ENCODE measurements at regions not wholly inside any gene's neighbourhood (a gene's known extent, or its start where the extent isn't known, plus 50 kb on each side); places are given as distances from the start of the nearest gene placed in this dataset.

DNA sequence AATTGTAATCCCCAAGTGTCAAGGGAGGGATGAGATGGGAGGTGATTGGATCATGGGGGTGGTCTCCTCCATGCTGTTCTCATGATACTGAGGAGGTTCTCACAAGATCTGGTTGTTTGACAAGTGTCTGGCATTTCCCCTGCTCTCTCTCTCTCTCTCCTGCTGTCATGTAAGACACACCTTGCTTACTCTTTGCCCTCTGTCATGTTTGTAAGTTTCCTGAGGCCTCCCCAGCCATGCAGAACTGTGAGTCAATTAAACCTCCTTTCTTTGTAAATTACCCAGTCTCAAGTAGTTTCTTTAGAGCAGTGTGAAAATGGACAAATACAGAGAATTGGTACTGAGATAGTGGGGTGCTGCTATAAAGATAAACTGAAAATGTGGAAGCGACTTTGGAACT is 207.9 kb downstream of the HINT1 start:
- TF ChIP-seq, protein P1, sequence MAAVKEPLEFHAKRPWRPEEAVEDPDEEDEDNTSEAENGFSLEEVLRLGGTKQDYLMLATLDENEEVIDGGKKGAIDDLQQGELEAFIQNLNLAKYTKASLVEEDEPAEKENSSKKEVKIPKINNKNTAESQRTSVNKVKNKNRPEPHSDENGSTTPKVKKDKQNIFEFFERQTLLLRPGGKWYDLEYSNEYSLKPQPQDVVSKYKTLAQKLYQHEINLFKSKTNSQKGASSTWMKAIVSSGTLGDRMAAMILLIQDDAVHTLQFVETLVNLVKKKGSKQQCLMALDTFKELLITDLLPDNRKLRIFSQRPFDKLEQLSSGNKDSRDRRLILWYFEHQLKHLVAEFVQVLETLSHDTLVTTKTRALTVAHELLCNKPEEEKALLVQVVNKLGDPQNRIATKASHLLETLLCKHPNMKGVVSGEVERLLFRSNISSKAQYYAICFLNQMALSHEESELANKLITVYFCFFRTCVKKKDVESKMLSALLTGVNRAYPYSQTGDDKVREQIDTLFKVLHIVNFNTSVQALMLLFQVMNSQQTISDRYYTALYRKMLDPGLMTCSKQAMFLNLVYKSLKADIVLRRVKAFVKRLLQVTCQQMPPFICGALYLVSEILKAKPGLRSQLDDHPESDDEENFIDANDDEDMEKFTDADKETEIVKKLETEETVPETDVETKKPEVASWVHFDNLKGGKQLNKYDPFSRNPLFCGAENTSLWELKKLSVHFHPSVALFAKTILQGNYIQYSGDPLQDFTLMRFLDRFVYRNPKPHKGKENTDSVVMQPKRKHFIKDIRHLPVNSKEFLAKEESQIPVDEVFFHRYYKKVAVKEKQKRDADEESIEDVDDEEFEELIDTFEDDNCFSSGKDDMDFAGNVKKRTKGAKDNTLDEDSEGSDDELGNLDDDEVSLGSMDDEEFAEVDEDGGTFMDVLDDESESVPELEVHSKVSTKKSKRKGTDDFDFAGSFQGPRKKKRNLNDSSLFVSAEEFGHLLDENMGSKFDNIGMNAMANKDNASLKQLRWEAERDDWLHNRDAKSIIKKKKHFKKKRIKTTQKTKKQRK (IDR thresholded peaks at IDR 0.05; ENCODE audit: low read depth, low read length): no peak
- TF ChIP-seq, protein P2, sequence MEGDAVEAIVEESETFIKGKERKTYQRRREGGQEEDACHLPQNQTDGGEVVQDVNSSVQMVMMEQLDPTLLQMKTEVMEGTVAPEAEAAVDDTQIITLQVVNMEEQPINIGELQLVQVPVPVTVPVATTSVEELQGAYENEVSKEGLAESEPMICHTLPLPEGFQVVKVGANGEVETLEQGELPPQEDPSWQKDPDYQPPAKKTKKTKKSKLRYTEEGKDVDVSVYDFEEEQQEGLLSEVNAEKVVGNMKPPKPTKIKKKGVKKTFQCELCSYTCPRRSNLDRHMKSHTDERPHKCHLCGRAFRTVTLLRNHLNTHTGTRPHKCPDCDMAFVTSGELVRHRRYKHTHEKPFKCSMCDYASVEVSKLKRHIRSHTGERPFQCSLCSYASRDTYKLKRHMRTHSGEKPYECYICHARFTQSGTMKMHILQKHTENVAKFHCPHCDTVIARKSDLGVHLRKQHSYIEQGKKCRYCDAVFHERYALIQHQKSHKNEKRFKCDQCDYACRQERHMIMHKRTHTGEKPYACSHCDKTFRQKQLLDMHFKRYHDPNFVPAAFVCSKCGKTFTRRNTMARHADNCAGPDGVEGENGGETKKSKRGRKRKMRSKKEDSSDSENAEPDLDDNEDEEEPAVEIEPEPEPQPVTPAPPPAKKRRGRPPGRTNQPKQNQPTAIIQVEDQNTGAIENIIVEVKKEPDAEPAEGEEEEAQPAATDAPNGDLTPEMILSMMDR (IDR thresholded peaks at IDR 0.05 in 2 of 3, conservative IDR thresholded peaks at IDR 0.05 in 1 of 3; ENCODE audit: control insufficient read depth in 2 of 3, extremely low read depth in 1 of 3, insufficient read depth in 1 of 3, low read depth in 3 of 3, low read length in 3 of 3): no peak
